ENCODE measurements at regions not wholly inside any gene's neighbourhood (a gene's known extent, or its start where the extent isn't known, plus 50 kb on each side); places are given as distances from the start of the nearest gene placed in this dataset.
A peak's percentile ranks its signal among the peaks of the same experiment; 100 is the strongest.

GRCh38 chr13:71144883-71145282 lies 722.1 kb downstream of the DACH1 start:
- no peaks in the 10 kb centered on the region for H3K4me1 ChIP-seq
- DNase-seq: no peak
- WGBS, 2 donors: 90 to 97% methylated on average over 2 of the region's 2 CpGs
- ATAC-seq (ENCODE audit: low FRiP score in 2 of 2): no peak
- no peaks in the 10 kb centered on the region for H3K36me3 ChIP-seq
- TF ChIP-seq EP300 (IDR thresholded peaks at IDR 0.05) (no peak), POLR2A (IDR thresholded peaks at IDR 0.05) (no peak), CTCF (IDR thresholded peaks at IDR 0.05) (no peak), POLR2AphosphoS5 (IDR thresholded peaks at IDR 0.05) (no peak)
- no peak overlapping the region for H3K27ac ChIP-seq
- H3K4me3 ChIP-seq: no peak overlapping the region
- H3K27me3 ChIP-seq: no peaks in the 10 kb centered on the region
- H3K9me3 ChIP-seq: no peaks in the 10 kb centered on the region

GRCh38 chr13:71137101-71137500 lies 729.9 kb downstream of the DACH1 start:
- WGBS, 2 donors: 57 to 58% methylated on average over 2 of the region's 2 CpGs

GRCh38 chr13:71124230-71124629 lies 742.8 kb downstream of the DACH1 start:
- ATAC-seq (ENCODE audit: low FRiP score in 2 of 2) (no peak), DNase-seq (no peak)
- H3K4me3 ChIP-seq: no peak overlapping the region
- H3K9me3 ChIP-seq: no peaks in the 10 kb centered on the region
- H3K36me3 ChIP-seq: no peaks in the 10 kb centered on the region
- H3K27ac ChIP-seq: no peak overlapping the region
- 86 to 100% methylated on average over 1 of the region's 1 CpG for WGBS, 2 donors
- TF ChIP-seq EP300 (IDR thresholded peaks at IDR 0.05) (no peak), CTCF (IDR thresholded peaks at IDR 0.05) (no peak), POLR2AphosphoS5 (IDR thresholded peaks at IDR 0.05) (no peak), POLR2A (IDR thresholded peaks at IDR 0.05) (no peak)
- H3K4me1 ChIP-seq: no peaks in the 10 kb centered on the region
- no peaks in the 10 kb centered on the region for H3K27me3 ChIP-seq

More at GRCh38 chr13:71137101-71137500, 729.9 kb downstream of the DACH1 start:
- no peak for ATAC-seq (ENCODE audit: low FRiP score in 2 of 2)
- no peak for TF ChIP-seq POLR2A (IDR thresholded peaks at IDR 0.05)
- TF ChIP-seq EP300 (IDR thresholded peaks at IDR 0.05): no peak
- TF ChIP-seq POLR2AphosphoS5 (IDR thresholded peaks at IDR 0.05): no peak
- TF ChIP-seq CTCF (IDR thresholded peaks at IDR 0.05): no peak
- H3K4me3 ChIP-seq: no peak overlapping the region
- H3K27me3 ChIP-seq: no peaks in the 10 kb centered on the region
- H3K4me1 ChIP-seq: no peaks in the 10 kb centered on the region
- H3K27ac ChIP-seq: no peak overlapping the region
- no peaks in the 10 kb centered on the region for H3K36me3 ChIP-seq
- no peak for DNase-seq
- no peaks in the 10 kb centered on the region for H3K9me3 ChIP-seq

- TF ChIP-seq EP300 (IDR thresholded peaks at IDR 0.05) (no peak), CTCF (IDR thresholded peaks at IDR 0.05) (no peak), POLR2A (IDR thresholded peaks at IDR 0.05) (no peak), POLR2AphosphoS5 (IDR thresholded peaks at IDR 0.05) (no peak)
- no peak for ATAC-seq (ENCODE audit: low FRiP score in 2 of 2)
- 91 to 93% methylated on average over 6 of the region's 6 CpGs for WGBS, 2 donors
Observed at GRCh38 chr13:71118779-71119364, 748.1 kb downstream of the DACH1 start.

GRCh38 chr13:71117920-71118319 lies 749.1 kb downstream of the DACH1 start:
- DNase-seq (no peak), ATAC-seq (ENCODE audit: low FRiP score in 2 of 2) (peak in 1 of 2 donors; percentile 77)
- TF ChIP-seq POLR2A (IDR thresholded peaks at IDR 0.05) (no peak), POLR2AphosphoS5 (IDR thresholded peaks at IDR 0.05) (no peak), EP300 (IDR thresholded peaks at IDR 0.05) (no peak), CTCF (IDR thresholded peaks at IDR 0.05) (no peak)
- Histone ChIP-seq H3K9me3 (no peaks in the 10 kb centered on the region), H3K4me3 (no peak overlapping the region), H3K36me3 (no peaks in the 10 kb centered on the region), H3K4me1 (no peaks in the 10 kb centered on the region), H3K27me3 (no peaks in the 10 kb centered on the region), H3K27ac (no peak overlapping the region)

More at GRCh38 chr13:71118779-71119364, 748.1 kb downstream of the DACH1 start:
- H3K4me3 ChIP-seq: no peak overlapping the region
- no peak overlapping the region for H3K27ac ChIP-seq
- H3K27me3 ChIP-seq: no peaks in the 10 kb centered on the region
- H3K9me3 ChIP-seq: no peaks in the 10 kb centered on the region
- no peaks in the 10 kb centered on the region for H3K36me3 ChIP-seq
- DNase-seq: no peak
- H3K4me1 ChIP-seq: no peaks in the 10 kb centered on the region
